Astrocyte (in vitro differentiated cells and primary cell): ENCODE measurements at regions not wholly inside any gene's neighbourhood (a gene's known extent, or its start where the extent isn't known, plus 50 kb on each side); places are given as distances from the start of the nearest gene placed in this dataset.

ENCODE experiments used
- EZH2 ChIP-seq: IDR thresholded peaks from 2 replicates; pipeline ENCODE4 v1.6.1; 2012; ENCODE audit warnings: mild to moderate bottlenecking, low read length, inconsistent platforms; ENCODE audit not compliant: insufficient read depth
- TF ChIP-seq, protein P1 (sequence below): IDR thresholded peaks from 2 replicates; pipeline ENCODE4 v1.5.1; 2011; ENCODE audit warnings: low read depth, mild to moderate bottlenecking, inconsistent platforms, low read length, moderate library complexity; ENCODE audit not compliant: insufficient read depth

DNA sequence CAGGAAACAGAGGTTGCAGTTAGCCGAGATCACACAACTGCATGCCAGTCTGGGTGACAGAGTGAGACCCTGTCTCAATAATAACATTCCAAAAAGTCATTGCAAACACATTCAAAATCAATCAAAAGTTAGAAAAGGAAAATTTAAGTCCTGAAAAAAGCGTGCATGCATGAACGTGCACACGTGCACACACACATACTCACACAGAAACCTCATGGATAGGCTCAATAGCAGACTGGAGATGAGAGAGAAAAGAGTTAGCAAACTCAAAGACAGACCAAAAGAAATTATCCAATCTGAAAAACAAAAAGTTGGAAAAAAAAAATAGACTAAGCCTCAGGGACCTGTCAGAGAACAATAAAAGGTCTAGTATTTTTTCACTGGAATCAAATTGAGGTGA, 1005.6 kb downstream of the TBC1D22A start:
- TF ChIP-seq, protein P1, sequence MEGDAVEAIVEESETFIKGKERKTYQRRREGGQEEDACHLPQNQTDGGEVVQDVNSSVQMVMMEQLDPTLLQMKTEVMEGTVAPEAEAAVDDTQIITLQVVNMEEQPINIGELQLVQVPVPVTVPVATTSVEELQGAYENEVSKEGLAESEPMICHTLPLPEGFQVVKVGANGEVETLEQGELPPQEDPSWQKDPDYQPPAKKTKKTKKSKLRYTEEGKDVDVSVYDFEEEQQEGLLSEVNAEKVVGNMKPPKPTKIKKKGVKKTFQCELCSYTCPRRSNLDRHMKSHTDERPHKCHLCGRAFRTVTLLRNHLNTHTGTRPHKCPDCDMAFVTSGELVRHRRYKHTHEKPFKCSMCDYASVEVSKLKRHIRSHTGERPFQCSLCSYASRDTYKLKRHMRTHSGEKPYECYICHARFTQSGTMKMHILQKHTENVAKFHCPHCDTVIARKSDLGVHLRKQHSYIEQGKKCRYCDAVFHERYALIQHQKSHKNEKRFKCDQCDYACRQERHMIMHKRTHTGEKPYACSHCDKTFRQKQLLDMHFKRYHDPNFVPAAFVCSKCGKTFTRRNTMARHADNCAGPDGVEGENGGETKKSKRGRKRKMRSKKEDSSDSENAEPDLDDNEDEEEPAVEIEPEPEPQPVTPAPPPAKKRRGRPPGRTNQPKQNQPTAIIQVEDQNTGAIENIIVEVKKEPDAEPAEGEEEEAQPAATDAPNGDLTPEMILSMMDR: no peak
- TF ChIP-seq EZH2: no peak
